GM23338 (cell line): ENCODE measurements at regions not wholly inside any gene's neighbourhood (a gene's known extent, or its start where the extent isn't known, plus 50 kb on each side); places are given as distances from the start of the nearest gene placed in this dataset.

Experiments used
- ATAC-seq: fragments of 200-7000 bp; cut with Tn5 transposase; 3 replicates; pipeline ENCODE4 v1.9.1; 2020
- DNase-seq: peaks from one replicate; pipeline ENCODE4 v3.0.0-alpha.2; 2015; ENCODE audit warnings: low spot score
- H2AFZ ChIP-seq: fragments of 200-600 bp; sonication (generic); 2 replicates; pipeline ENCODE4 v1.8.0; 2016; ENCODE audit warnings: antibody characterized with exemption, mild to moderate bottlenecking, moderate library complexity
- H3F3A ChIP-seq: fragments of 200-600 bp; sonication (generic); replicated peaks from 2 replicates; pipeline ENCODE4 v1.8.0; 2017; ENCODE audit warnings: antibody characterized with exemption, mixed run types, low read depth
- H3K27ac ChIP-seq: fragments of 200-600 bp; sonication (generic); 2 replicates; pipeline ENCODE4 v1.6.1; 2016; ENCODE audit warnings: low read depth
- H3K27me3 ChIP-seq: fragments of 200-600 bp; sonication (generic); 2 replicates; pipeline ENCODE4 v1.8.0; 2016; ENCODE audit warnings: mild to moderate bottlenecking, mixed run types, moderate library complexity; ENCODE audit not compliant: insufficient read depth
- H3K36me3 ChIP-seq: fragments of 200-600 bp; sonication (generic); 2 replicates; pipeline ENCODE4 v1.8.0; 2016; ENCODE audit warnings: mild to moderate bottlenecking; ENCODE audit not compliant: insufficient read depth
- H3K4me1 ChIP-seq: fragments of 200-600 bp; sonication (generic); 2 replicates; pipeline ENCODE4 v1.8.0; 2016; ENCODE audit warnings: mild to moderate bottlenecking, moderate library complexity; ENCODE audit not compliant: insufficient read depth
- H3K4me2 ChIP-seq: fragments of 200-600 bp; sonication (generic); 2 replicates; pipeline ENCODE4 v1.7.1; 2017; ENCODE audit warnings: mixed run types
- H3K4me3 ChIP-seq: fragments of 200-600 bp; sonication (generic); 2 replicates; pipeline ENCODE4 v1.6.1; 2016; ENCODE audit warnings: mixed run types
- H3K79me2 ChIP-seq: fragments of 200-600 bp; sonication (generic); replicated peaks from 2 replicates; pipeline ENCODE4 v1.8.0; 2017; ENCODE audit warnings: mild to moderate bottlenecking; ENCODE audit not compliant: insufficient read depth
- H3K9me2 ChIP-seq: fragments of 200-600 bp; sonication (generic); 2 replicates; pipeline ENCODE4 v1.8.0; 2017; ENCODE audit not compliant: insufficient read depth
- H4K20me1 ChIP-seq: fragments of 200-600 bp; sonication (generic); replicated peaks from 2 replicates; pipeline ENCODE4 v1.8.0; 2017; ENCODE audit warnings: mild to moderate bottlenecking; ENCODE audit not compliant: insufficient read depth
- H3K27ac Mint-ChIP-seq: 2 replicates; pipeline ENCODE4 v1.8.0; 2020; ENCODE audit warnings: inconsistent platforms, mild to moderate bottlenecking, moderate library complexity, mixed read lengths
- H3K27me3 Mint-ChIP-seq: 3 replicates; pipeline ENCODE4 v1.8.0; 2022; ENCODE audit warnings: low read depth, mild to moderate bottlenecking, moderate library complexity, mixed read lengths, inconsistent platforms; ENCODE audit not compliant: insufficient read depth, poor library complexity
- H3K36me3 Mint-ChIP-seq: 3 replicates; pipeline ENCODE4 v1.8.0; 2021; ENCODE audit warnings: low read depth, mild to moderate bottlenecking, inconsistent platforms, moderate library complexity, mixed read lengths
- H3K4me1 Mint-ChIP-seq: 3 replicates; pipeline ENCODE4 v1.8.0; 2020; ENCODE audit warnings: mild to moderate bottlenecking, inconsistent platforms, mixed read lengths
- H3K4me3 Mint-ChIP-seq: 3 replicates; pipeline ENCODE4 v1.8.0; 2021; ENCODE audit warnings: moderate library complexity, mild to moderate bottlenecking, inconsistent platforms, mixed read lengths
- H3K9me3 Mint-ChIP-seq: 3 replicates; pipeline ENCODE4 v1.8.0; 2020; ENCODE audit warnings: moderate library complexity, mild to moderate bottlenecking, inconsistent platforms, mixed read lengths
- CREB1 ChIP-seq: fragments of 250-450 bp; sonication (Bioruptor Pico); IDR thresholded peaks from 2 replicates; pipeline ENCODE4 v1.5.0; 2020; ENCODE audit warnings: low read depth, mild to moderate bottlenecking, moderate library complexity
- JUNB ChIP-seq: IDR thresholded peaks from one replicate; pipeline ENCODE4 v1.6.1; 2016; ENCODE audit warnings: antibody characterized with exemption; ENCODE audit not compliant: unreplicated experiment
- POLR2AphosphoS5 ChIP-seq: IDR thresholded peaks from 2 replicates; pipeline ENCODE4 v1.6.1; 2016; ENCODE audit warnings: antibody characterized with exemption, low read depth
- STAT1 ChIP-seq: IDR thresholded peaks from one replicate; pipeline ENCODE4 v1.6.1; 2016; ENCODE audit warnings: antibody characterized with exemption; ENCODE audit not compliant: unreplicated experiment
- ZNF331 ChIP-seq: fragments of 250-450 bp; sonication (Bioruptor Pico); IDR thresholded peaks from 2 replicates; pipeline ENCODE4 v1.5.0; 2020; ENCODE audit warnings: low read depth, mild to moderate bottlenecking, moderate library complexity
- TF ChIP-seq, protein P1 (sequence below): fragments of 250-450 bp; sonication (Bioruptor Pico); IDR thresholded peaks from 2 replicates; pipeline ENCODE4 v1.5.0; 2020; ENCODE audit warnings: mild to moderate bottlenecking, moderate library complexity
- TF ChIP-seq, protein P2 (sequence below), 2 experiments: fragments of 200-600 bp in 1 of 2; sonication (generic) in 1 of 2; conservative IDR thresholded peaks; 2 replicates each; pipeline versions ENCODE4 v1.5.1 to v1.6.1; 2016 to 2017; ENCODE audit warnings: antibody characterized with exemption in 2 of 2, low read depth in 2 of 2, mild to moderate bottlenecking in 2 of 2, moderate library complexity in 1 of 2
- TF ChIP-seq, protein P3 (sequence below): IDR thresholded peaks from one replicate; pipeline ENCODE4 v1.6.1; 2018; ENCODE audit warnings: antibody characterized with exemption; ENCODE audit not compliant: unreplicated experiment
- TF ChIP-seq, protein P4 (sequence below): IDR thresholded peaks from 2 replicates; pipeline ENCODE4 v1.6.1; 2016; ENCODE audit warnings: antibody characterized with exemption

DNA sequence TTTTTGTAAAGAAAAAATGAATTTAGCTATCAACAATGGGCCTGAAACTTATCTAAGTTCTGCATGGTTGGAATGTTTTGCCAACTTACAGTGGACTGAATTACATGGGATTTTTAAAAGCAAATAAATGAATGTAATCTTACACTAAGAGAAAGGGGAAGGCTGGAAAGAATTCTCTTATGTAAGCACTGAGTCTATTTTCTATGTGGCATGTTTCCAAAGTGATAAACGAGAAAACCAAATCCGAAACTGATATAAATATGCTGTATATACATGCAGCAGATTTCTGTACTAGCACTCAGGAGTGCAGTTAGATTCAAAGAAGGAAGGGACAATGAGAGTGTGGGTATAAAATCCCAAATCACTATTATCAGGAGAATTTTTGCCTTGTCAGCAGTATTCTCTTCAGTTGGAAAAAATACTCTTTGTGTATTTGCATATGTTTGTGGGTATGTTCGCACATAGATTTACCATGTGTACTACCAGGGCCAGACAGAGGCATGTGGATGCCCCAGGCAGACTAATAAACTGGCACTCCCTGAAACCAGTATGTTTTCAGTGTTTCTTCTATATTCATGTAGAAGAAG is 334.3 kb upstream of the SEMA3D start:
- Histone ChIP-seq H4K20me1 (no peaks in the 10 kb centered on the region), H3K9me2 (no peaks in the 10 kb centered on the region), H3F3A (no peaks in the 10 kb centered on the region), H3K79me2 (no peaks in the 10 kb centered on the region), H3K27ac (no peak overlapping the region), H3K36me3 (no peaks in the 10 kb centered on the region), H3K27me3 (no peaks in the 10 kb centered on the region), H3K4me3 (no peak overlapping the region), H3K4me2 (no peak overlapping the region), H2AFZ (no peak overlapping the region), H3K4me1 (no peaks in the 10 kb centered on the region)
- H3K27ac Mint-ChIP-seq, result no peak overlapping the region
- TF ChIP-seq CREB1 (CRISPR knock-in tag) (no peak), POLR2AphosphoS5 (no peak), ZNF331 (CRISPR knock-in tag) (no peak), JUNB (no peak), STAT1 (no peak)
- TF ChIP-seq, protein P1, sequence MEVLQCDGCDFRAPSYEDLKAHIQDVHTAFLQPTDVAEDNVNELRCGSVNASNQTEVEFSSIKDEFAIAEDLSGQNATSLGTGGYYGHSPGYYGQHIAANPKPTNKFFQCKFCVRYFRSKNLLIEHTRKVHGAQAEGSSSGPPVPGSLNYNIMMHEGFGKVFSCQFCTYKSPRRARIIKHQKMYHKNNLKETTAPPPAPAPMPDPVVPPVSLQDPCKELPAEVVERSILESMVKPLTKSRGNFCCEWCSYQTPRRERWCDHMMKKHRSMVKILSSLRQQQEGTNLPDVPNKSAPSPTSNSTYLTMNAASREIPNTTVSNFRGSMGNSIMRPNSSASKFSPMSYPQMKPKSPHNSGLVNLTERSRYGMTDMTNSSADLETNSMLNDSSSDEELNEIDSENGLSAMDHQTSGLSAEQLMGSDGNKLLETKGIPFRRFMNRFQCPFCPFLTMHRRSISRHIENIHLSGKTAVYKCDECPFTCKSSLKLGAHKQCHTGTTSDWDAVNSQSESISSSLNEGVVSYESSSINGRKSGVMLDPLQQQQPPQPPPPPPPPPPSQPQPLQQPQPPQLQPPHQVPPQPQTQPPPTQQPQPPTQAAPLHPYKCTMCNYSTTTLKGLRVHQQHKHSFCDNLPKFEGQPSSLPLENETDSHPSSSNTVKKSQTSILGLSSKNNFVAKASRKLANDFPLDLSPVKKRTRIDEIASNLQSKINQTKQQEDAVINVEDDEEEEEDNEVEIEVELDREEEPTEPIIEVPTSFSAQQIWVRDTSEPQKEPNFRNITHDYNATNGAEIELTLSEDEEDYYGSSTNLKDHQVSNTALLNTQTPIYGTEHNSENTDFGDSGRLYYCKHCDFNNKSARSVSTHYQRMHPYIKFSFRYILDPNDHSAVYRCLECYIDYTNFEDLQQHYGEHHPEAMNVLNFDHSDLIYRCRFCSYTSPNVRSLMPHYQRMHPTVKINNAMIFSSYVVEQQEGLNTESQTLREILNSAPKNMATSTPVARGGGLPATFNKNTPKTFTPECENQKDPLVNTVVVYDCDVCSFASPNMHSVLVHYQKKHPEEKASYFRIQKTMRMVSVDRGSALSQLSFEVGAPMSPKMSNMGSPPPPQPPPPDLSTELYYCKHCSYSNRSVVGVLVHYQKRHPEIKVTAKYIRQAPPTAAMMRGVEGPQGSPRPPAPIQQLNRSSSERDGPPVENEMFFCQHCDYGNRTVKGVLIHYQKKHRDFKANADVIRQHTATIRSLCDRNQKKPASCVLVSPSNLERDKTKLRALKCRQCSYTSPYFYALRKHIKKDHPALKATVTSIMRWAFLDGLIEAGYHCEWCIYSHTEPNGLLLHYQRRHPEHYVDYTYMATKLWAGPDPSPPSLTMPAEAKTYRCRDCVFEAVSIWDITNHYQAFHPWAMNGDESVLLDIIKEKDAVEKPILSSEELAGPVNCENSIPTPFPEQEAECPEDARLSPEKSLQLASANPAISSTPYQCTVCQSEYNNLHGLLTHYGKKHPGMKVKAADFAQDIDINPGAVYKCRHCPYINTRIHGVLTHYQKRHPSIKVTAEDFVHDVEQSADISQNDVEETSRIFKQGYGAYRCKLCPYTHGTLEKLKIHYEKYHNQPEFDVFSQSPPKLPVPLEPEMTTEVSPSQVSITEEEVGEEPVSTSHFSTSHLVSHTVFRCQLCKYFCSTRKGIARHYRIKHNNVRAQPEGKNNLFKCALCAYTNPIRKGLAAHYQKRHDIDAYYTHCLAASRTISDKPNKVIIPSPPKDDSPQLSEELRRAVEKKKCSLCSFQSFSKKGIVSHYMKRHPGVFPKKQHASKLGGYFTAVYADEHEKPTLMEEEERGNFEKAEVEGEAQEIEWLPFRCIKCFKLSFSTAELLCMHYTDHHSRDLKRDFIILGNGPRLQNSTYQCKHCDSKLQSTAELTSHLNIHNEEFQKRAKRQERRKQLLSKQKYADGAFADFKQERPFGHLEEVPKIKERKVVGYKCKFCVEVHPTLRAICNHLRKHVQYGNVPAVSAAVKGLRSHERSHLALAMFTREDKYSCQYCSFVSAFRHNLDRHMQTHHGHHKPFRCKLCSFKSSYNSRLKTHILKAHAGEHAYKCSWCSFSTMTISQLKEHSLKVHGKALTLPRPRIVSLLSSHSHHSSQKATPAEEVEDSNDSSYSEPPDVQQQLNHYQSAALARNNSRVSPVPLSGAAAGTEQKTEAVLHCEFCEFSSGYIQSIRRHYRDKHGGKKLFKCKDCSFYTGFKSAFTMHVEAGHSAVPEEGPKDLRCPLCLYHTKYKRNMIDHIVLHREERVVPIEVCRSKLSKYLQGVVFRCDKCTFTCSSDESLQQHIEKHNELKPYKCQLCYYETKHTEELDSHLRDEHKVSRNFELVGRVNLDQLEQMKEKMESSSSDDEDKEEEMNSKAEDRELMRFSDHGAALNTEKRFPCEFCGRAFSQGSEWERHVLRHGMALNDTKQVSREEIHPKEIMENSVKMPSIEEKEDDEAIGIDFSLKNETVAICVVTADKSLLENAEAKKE, result no peak
- TF ChIP-seq, protein P2, sequence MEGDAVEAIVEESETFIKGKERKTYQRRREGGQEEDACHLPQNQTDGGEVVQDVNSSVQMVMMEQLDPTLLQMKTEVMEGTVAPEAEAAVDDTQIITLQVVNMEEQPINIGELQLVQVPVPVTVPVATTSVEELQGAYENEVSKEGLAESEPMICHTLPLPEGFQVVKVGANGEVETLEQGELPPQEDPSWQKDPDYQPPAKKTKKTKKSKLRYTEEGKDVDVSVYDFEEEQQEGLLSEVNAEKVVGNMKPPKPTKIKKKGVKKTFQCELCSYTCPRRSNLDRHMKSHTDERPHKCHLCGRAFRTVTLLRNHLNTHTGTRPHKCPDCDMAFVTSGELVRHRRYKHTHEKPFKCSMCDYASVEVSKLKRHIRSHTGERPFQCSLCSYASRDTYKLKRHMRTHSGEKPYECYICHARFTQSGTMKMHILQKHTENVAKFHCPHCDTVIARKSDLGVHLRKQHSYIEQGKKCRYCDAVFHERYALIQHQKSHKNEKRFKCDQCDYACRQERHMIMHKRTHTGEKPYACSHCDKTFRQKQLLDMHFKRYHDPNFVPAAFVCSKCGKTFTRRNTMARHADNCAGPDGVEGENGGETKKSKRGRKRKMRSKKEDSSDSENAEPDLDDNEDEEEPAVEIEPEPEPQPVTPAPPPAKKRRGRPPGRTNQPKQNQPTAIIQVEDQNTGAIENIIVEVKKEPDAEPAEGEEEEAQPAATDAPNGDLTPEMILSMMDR (conservative IDR thresholded peaks at IDR 0.05; ENCODE audit: low read depth in 2 of 2), result no peak
- TF ChIP-seq, protein P3, sequence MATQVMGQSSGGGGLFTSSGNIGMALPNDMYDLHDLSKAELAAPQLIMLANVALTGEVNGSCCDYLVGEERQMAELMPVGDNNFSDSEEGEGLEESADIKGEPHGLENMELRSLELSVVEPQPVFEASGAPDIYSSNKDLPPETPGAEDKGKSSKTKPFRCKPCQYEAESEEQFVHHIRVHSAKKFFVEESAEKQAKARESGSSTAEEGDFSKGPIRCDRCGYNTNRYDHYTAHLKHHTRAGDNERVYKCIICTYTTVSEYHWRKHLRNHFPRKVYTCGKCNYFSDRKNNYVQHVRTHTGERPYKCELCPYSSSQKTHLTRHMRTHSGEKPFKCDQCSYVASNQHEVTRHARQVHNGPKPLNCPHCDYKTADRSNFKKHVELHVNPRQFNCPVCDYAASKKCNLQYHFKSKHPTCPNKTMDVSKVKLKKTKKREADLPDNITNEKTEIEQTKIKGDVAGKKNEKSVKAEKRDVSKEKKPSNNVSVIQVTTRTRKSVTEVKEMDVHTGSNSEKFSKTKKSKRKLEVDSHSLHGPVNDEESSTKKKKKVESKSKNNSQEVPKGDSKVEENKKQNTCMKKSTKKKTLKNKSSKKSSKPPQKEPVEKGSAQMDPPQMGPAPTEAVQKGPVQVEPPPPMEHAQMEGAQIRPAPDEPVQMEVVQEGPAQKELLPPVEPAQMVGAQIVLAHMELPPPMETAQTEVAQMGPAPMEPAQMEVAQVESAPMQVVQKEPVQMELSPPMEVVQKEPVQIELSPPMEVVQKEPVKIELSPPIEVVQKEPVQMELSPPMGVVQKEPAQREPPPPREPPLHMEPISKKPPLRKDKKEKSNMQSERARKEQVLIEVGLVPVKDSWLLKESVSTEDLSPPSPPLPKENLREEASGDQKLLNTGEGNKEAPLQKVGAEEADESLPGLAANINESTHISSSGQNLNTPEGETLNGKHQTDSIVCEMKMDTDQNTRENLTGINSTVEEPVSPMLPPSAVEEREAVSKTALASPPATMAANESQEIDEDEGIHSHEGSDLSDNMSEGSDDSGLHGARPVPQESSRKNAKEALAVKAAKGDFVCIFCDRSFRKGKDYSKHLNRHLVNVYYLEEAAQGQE, result no peak
- TF ChIP-seq, protein P4, sequence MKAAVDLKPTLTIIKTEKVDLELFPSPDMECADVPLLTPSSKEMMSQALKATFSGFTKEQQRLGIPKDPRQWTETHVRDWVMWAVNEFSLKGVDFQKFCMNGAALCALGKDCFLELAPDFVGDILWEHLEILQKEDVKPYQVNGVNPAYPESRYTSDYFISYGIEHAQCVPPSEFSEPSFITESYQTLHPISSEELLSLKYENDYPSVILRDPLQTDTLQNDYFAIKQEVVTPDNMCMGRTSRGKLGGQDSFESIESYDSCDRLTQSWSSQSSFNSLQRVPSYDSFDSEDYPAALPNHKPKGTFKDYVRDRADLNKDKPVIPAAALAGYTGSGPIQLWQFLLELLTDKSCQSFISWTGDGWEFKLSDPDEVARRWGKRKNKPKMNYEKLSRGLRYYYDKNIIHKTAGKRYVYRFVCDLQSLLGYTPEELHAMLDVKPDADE, result no peak
- peaks cover 2% of the 10 kb centered on the region for H3K27me3 Mint-ChIP-seq
- ATAC-seq, result no peak
- no peaks in the 10 kb centered on the region for H3K9me3 Mint-ChIP-seq
- no peaks in the 10 kb centered on the region for H3K4me1 Mint-ChIP-seq
- no peak overlapping the region for H3K4me3 Mint-ChIP-seq
- DNase-seq, result no peak
- H3K36me3 Mint-ChIP-seq, result no peaks in the 10 kb centered on the region
